ENCODE measurements at regions not wholly inside any gene's neighbourhood (a gene's known extent, or its start where the extent isn't known, plus 50 kb on each side); places are given as distances from the start of the nearest gene placed in this dataset.
"Not testable (repeated sequence)": the region's sequence is repeated elsewhere in the genome, so short reads cannot be mapped to it uniquely, and the experiment has no call there.

DNA sequence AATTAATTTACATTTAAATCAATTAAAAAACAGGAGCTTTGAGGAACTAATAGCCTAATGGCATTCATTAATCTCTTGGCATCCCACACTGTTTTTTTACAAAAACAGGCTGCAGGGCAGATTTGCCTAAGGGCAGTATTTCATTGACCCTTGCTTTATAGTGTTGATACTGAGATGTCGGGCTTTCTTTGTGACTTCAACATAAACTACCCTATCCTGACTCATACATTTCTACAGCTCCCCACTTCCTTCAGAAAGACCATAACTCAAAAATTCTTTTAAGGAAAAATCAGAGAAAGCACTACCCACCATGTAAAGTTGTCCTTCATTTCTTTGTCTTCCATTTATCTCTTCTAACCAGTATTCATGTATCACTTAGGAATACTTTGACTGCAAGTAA, 92.2 kb upstream of the NT5E start:
- no peak for DNase-seq (ENCODE audit: low read depth, low spot score)

DNA sequence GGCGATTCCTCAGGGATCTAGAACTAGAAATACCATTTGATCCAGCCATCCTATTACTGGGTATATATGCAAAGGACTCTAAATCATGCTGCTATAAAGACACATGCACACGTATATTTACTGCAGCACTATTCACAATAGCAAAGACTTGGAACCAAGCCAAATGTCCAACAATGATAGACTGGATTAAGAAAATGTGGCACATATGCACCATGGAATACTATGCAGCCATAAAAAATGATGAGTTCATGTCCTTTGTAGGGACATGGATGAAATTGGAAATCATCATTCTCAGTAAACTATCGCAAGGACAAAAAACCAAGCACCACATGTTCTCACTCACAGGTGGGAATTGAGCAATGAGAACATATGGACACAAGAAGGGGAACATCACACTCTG, 93.1 kb upstream of the NT5E start:
- DNase-seq (ENCODE audit: low read depth, low spot score): not testable (repeated sequence)

DNA sequence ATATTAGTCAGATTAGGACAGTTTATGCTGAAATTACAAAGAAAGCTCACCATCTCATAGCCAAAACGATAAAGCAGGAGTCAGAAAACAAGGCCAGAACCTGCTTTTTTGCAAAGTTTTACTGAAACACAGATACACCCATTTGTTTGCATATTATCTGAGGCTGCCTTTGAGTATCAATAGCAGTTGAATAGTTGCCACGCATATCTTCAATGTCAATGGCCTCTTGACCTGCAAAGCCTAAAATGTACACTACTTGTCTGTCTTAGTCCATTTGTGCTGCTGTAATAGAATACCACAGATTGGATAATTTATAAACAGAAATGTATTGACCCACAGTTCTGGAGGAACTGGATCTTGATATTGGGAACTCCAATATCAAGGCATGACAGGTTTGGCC, 94.1 kb upstream of the NT5E start:
- DNase-seq (ENCODE audit: low read depth, low spot score): no peak

DNA sequence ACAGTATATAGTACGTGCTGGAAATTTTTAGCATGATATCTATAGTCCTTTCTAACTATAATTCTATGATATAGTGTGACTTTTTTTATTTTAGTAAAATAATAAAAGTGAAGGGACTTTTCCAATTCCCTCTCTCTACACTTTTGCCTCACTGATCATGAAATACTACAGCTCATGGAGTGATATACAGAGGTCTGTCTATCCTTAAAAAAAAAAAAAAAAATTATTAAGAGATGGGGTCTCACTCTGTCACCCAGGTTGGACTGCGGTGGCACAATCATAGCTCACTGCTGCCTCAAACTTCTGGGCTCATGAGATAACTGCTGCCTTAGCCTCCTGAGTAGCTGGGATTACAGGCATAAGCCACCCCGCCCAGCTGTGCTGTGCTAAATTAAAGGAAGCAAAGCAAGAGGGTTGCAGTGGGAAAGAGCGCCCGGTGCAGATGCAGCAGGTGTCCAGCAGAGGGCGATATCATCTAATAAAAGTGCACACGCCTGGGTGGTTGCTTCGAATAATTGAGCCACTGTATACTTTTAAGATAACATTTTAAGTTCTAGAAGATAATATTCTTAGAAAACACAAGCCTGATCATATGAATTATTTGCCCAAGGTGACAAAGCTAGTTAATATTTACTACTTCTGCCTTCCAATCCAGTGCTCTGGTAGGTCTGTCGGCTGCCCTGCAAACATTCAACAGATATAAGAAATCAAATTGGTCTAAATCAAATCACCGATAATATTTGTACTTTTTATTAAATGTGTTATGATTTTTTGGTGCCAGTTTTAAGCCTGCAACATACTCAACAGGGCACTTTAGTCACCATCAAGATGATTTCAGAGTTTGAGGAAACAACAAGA, 94.9 kb upstream of the NT5E start:
- DNase-seq (ENCODE audit: low read depth, low spot score): no peak

DNA sequence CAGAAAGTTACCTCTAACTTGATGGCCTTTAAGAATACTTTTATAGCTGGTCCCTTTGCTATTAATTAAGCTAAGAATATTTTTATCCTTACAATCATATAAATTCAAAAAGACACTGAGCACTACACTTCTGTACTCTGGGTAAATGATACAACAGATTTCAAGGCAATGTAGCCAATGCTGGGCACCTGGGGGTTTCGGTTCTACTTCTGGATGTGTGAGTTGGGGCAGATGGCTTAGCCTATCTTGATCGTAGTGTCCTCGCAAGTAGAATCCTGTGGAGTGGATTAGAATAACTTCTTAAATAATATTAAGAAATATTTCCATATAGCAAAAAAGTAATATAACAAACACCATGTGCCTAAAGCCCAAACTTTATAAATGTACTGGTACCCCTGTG, 96.9 kb upstream of the NT5E start:
- DNase-seq (ENCODE audit: low read depth, low spot score): no peak

DNA sequence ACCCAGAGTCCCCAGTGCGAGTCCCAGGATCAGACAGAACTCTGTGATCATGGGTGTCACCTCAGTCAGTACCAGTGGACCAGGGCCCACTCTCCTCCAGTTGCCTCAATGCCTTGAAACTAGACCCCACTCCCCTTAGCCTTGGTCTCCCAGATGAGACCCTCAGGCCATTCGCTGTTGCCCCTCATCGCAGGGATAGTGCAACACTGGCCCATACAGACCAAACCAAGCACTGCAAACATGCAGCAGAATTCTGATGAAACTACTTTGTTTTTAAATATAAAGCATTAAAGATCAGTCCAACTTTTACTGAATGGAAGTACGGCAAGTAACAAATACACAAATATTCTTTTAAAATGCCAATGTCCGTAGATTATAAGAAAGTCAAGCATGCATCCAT, 101.2 kb upstream of the NT5E start:
- no peak for DNase-seq (ENCODE audit: low read depth, low spot score)

DNA sequence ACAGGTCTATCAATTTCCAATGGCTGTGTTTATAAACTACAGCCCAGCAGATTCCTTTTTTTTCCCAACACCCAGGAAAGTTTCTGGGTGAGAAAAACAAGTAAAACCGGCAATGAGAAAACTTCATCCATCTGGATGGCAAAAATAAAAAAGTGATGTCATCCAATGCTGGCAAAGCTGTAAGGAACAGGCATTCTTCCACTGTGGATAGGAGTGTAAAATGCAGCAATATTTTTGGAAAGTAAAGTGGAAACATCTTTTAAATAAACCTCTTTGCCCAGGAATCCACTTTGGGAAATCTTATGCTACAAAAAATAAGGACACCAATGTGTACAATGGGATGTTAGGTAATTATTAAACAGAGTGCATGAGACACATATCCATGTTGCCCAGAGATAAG, 102.1 kb upstream of the NT5E start:
- no peak for DNase-seq (ENCODE audit: low read depth, low spot score)

DNA sequence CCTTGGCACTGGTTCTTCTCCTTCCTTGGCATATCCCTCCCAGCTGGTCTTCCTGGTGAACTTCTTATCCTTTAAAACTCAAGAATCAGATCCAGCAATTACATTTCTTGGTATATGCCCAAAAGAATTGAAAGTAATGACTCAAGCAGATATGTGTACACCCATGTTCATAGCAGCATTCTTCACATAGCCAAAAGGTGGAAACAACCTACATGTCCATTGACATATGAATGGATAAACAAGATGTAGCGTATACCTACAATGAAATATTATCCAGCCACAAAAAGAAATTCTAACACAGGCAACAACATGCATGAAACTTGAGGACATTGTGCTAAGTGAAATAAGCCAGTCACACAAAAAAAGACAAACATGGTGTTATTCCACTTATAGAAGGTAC, 103.7 kb upstream of the NT5E start:
- no peak for DNase-seq (ENCODE audit: low read depth, low spot score)

DNA sequence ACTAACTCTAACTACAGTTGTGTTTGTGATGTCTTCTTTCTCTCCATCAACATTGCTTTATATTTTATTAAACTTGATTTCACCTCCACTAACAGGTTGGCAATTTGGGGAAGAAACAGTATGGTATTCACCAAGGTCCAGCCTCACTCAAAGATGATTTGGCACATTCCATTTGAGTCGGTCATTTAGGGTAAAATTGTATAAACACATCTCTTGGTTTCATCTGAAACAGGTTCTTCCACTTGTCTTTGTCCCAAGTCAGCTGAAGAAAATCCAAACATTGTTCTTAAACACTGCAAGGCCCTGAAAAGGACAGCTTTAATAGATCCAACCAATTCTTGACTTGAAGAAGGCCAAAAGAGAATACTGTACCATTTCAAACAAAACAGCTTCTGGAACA, 104.9 kb upstream of the NT5E start:
- no peak for DNase-seq (ENCODE audit: low read depth, low spot score)

DNA sequence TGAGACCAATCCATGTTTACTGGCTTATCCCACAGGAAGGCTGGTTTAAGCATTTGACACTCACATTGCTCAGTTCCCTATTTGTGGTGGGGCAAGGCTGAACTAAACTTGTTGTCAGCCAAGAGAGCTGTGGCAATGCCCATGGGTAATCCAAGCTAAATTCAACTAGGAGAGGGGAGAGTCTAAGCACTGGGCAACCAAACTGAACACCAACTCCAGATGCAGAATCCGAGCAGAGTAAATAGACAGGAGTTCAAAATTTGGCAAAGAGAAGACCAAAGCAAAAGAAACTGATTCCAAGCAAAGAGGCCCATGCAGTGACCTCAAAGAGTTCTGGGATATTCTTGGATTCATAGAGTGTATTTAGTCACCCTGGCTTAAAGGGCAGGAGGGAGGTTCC, 106.5 kb upstream of the NT5E start:
- no peak for DNase-seq (ENCODE audit: low read depth, low spot score)

DNA sequence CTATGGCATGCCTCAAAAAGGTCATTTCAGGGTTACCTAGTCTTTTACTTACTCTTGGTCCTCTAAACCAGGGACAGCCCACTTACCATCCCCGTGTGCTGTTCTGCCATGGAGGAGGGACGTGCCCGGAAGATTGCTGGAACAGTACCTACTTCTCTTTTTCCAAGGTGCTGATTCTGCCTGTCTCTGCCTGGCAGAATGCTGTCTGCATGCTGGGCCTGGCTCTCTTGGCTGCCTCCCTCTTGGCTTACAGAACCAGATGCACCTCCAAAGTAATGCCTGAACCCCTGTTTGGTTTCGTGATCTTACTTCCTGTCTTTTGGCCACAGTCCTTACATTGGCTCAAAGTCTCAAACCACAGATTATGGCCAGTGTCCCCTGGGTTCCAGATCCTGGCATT, 120.7 kb upstream of the NT5E start:
- DNase-seq (ENCODE audit: low read depth, low spot score): no peak

DNA sequence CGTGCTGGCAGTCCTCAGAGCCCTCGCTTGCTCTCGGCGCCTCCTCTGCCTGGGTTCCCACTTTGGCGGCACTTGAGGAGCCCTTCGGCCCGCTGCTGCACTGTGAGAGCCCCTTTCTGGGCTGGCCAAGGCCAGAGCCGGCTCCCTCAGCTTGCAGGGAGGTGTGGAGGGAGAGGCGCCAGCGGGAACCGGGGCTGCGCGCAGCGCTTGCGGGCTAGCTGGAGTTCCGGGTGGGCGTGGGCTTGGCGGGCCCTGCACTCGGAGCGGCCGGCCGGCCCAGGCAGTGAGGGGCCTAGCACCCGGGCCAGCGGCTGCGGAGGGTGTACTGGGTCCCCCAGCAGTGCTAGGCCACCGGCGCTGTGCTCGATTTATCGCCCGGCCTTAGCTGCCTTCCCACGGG, 124.1 kb upstream of the NT5E start:
- DNase-seq (ENCODE audit: low read depth, low spot score): not testable (repeated sequence)

DNA sequence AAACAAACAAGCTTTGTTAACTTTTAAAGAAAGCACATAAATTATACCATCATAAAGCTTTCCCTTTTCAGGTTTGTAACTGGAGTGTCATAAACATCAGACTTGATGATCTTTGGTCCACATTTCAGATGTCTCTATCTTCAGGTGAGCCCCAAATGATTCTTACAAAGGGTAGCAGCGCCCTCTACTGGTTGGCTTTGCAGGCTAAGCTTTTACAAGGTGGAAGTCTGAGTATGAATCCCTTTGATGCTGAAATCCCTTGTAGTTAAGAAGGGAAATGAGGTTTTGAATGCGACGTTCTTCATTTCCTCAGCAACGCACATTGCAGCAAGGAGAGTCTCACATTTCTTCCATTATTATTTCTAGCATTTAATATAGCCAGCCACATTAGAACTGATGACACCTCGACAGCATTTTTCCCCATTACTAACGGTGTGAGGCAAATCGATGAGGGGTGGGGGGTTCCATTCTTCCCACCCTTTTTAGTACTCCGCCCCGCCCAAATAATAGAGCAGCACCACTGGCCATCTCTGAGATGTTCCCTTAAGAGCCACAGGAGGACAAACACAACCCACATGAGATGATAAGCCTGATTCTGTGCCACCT, 126.3 kb upstream of the NT5E start:
- DNase-seq (ENCODE audit: low read depth, low spot score): peak; percentile 50

DNA sequence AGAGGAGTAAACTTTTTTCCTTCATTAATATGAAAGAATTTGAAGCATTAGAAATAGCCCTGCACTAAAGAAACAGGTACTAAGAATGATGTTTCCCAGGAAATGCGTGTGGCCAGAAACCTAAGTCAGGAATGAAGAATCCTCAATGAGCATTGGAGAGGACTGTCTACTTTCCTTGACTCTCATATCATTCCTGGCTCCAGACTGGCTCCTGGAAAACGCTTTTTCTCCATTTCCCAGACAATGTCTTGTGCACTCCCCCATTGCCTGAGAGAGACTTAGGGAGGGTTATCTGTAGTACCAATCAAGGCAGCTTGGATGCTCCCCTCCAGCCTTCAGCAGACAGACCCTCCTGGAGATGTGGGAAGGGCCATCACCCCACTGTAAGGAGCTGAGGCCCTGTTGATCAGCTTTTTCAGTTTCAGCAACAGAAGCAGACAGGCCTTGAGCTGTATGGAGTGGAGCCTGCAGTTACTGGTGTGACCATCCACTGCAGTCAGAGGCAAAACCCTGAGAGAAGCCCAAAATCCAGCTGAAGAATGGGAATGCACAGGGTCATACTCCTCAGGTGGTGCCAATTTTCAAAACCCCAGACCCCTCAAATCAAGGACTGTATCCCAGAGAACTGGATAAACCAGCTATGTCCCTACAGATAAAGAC, 127.3 kb upstream of the NT5E start:
- no peak for DNase-seq (ENCODE audit: low read depth, low spot score)

DNA sequence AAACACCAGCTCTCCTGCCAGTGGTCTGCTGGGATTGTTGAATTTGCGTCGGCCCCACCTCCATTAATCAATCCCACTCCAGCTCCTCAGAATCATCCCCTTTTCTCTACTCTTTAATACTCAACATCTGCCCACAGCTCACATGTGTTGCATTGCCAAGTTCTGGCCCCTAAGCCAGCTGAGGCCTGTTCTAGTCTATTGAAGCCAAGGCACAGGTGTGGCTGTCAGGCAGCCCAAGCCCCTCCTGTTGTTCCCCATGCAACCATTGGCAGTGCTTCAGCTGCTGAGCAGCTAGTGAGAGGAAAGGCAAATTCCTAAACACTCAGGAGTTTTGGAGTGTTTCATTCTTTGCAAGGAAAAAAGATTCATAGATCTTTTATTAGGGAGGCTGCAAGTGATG, 128.0 kb upstream of the NT5E start:
- no peak for DNase-seq (ENCODE audit: low read depth, low spot score)

DNA sequence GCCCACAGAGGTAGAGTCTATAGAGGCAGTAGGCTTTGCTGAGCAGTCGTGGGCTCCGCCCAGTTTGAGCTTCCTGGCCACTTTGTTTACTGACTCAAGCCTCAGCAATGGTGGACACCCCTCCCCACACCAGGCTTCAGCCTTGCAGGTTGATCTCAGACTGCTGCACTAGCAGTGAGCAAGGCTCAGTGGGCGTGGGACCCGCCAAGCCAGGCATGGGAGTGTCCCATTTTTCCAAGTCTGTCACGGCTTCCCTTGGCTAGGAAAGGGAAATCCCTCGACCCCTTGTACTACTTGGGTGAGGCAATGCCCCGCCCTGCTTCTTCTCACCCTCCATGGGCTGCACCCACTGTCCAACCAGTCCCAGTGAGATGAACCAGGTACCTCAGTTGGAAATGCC, 135.3 kb upstream of the NT5E start:
- no peak for DNase-seq (ENCODE audit: low read depth, low spot score)

DNA sequence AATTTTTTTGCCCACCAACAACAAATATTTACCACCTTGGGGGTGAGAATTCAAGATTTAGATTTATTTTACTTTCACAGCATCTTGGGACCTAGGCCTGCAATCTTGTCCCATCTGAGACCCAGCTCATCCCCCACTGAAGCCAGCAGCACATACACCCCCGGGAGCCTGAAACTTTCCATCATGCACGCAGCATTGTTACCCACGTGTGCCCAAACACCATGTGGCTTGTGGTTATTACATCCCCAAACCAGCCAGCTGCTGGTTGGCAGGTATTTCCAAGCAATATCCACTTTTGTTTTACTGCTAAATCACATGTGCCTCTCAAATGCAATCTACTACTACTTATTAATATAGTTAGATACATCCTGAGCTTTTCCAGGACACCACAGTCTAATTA, 149.3 kb upstream of the NT5E start:
- no peak for DNase-seq (ENCODE audit: low read depth, low spot score)

DNA sequence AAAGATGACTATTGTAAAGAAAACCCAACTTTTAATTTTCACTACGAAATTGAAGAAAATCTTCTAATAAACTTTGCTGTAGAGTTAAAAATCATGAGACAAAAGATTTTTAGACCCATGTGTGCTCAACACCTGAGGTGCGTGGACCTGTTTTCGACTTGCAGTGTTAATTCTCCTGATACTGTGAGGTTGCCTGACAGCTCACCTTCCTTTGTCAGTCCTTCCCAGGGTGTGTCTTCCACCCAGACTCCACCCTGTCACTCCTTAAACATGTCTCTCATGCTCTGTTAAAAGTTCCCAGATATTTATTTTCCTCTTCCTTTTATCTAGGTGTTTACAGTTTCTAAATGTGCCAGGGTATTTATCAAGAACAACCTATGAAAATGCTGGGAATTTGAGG, 151.3 kb upstream of the NT5E start:
- no peak for DNase-seq (ENCODE audit: low read depth, low spot score)

DNA sequence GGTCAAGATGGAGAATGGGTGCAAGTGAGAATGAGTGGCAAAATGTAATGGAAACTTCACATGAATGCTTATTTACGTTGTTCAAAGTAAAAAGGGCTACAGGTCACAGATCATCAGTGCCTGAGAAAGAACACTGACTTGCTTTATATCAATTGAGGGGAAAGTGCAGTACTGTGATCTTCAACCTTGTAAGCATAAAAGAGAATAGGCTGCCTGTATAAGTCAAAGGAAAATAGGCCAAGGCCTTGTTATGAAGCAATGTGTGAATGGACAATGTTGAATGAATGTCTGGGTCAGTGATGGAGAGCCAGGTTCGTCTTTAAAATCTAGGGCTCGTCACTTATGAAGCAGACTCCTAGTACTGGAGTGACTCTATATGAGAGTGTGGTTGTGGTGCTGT, 158.6 kb upstream of the NT5E start:
- DNase-seq (ENCODE audit: low read depth, low spot score): no peak

DNA sequence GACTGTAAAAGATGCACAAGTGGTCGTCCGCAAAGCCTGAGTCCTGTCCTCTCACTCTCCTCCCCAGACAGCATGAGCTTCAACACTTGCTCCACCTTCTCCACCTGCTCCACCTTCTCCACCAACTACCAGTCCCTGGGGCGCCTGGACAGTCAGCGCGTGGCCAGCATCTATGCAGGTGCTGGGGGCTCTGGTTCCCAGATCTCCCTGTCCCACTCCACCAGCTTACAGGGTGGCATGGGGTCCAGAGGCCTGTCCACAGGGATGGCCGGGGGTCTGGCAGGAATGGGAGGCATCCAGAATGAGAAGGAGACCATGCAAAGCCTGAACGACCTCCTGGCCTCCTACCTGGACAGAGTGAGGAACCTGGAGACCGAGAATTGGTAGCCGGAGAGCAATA, 162.2 kb upstream of the NT5E start:
- DNase-seq (ENCODE audit: low read depth, low spot score): no peak

DNA sequence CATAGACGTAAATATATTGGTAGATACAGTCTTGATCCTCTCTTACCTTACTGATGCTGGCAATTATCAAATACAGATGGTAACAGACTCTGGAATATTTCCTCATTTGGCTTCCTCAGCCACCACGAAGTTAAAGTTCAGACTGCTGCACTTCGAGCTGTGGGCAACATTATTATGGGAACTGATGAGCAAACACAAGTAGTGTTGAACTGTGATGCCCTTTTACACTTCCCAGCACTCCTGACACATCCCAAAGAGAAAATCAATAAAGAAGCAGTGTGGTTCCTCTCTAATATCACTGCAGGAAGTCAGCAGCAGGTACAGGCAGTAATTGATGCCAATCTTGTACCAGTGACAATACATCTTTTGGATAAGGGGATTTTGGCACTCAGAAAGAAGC, 162.7 kb upstream of the NT5E start:
- no peak for DNase-seq (ENCODE audit: low read depth, low spot score)

DNA sequence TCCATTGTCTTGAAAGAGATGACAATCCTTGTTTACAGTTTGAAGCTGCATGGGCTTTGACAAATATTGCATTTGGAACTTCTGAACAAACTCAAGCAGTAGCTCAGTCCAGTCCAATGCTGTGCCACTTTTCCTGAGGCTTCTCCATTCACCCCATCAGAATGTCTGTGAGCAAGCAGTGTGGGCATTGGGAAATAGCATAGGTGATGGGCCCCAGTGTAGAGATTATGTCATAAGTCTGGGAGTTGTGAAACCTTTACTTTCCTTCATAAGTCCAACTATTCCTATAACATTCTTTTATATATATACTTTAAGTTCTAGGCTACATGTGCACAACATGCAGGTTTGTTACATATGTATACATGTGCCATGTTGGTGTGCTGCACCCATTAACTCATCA, 163.4 kb upstream of the NT5E start:
- DNase-seq (ENCODE audit: low read depth, low spot score): not testable (repeated sequence)

DNA sequence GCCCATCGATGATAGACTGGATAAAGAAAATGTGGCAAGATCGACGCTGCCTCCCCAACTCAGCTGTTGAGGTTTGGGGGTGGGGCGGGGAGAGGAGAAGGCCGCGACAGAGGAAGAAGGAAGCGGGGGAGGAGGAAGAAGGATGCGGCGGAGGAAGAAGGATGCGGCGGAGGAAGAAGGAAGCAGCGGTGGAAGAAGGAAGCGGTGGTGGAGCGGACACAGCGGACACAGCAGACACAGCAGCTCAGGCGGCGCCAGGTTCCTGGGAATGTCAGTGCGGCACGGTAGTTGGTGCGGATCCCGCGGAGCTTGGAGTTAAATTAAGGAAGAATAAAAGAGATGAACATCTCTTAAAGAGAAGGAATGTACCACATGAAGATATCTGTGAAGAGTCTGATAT, 163.9 kb upstream of the NT5E start:
- DNase-seq (ENCODE audit: low read depth, low spot score): no peak
